NCI-H446 (cell line): ENCODE measurements at regions not wholly inside any gene's neighbourhood (a gene's known extent, or its start where the extent isn't known, plus 50 kb on each side); places are given as distances from the start of the nearest gene placed in this dataset.

Experiments
- DNase-seq, 2 experiments: peaks; one replicate each; lab custom pipeline; 2025; lab: John Stamatoyannopoulos, UW

GRCh38 chr11:23944923-23945322 lies 551.9 kb upstream of the LUZP2 start:
- DNase-seq: no peak

- no peak for DNase-seq
Observed at GRCh38 chr11:23947883-23948282, 549.0 kb upstream of the LUZP2 start.

DNA sequence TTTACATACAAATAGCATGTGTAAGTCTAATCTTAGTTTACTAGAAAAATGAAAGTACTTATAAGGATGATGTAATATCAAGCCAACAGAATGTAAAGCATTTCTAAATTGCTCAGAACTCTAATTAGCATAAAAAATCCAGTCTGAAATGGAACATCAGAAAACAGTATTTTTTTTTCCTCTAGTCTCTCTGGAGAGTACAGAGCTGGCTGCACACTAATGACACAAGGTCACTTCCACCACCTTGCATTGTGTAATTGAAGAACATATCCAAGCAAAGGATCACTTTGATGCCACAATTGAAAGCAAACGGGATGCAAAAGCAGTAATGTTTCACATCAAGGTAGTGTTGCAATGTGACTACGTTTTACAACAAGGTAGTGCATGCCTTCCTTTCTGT lies 548.0 kb upstream of the LUZP2 start:
- DNase-seq: no peak

DNA sequence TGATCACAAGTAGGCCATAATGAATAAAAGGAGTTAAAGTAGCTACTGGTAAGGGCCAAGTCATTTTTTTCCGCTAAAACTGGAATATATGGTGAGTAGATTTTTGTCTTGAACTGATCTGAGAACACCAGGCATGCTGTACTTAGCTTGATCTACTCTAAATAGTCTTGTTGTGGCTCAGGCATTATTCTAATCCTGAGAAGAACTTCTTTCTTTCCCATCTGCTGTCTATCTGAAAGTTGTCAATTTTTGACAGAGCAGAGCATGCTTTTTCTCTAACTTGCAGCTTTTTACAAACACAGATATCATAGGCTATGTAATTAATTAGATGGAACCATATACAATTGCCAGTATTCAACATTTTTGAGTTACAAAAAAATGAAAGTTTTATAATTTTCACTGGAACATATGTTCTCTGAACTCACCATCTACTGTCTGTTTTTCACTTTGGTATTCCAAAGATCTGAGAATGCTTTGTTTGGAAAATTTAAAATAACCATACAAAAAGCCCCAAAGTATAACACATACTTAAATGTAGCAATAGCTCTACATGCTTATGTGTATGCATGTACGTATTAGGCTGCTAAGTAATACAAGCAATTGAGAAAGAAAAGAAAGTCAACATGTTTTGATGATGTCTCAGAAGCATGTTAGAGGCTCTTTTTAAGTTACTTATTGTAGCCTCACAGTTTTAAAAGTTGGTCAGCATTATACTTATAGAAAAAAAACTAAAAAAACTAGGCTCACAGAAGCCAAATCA lies 542.7 kb upstream of the LUZP2 start:
- DNase-seq: no peak

- no peak for DNase-seq
Observed at GRCh38 chr11:23954730-23955129, 542.1 kb upstream of the LUZP2 start.

DNA sequence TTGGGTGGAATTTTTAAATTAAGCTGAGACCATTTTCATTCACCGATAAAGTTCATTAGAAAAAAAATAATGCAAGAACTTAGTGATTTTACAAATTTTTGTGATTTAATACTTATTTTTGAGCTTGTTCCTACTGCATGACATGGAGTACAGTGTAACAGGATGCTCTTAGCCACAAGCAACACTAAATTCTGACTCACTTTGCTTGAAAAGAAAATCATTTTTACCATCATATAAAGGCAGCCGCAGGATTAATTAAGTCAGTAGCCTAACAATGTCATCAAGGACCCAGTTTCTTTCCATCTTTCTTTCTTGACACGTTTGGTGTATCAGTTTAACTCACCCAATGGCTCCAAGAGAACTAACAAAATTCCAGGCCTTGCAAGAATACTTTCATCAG lies 540.3 kb upstream of the LUZP2 start:
- no peak for DNase-seq

DNA sequence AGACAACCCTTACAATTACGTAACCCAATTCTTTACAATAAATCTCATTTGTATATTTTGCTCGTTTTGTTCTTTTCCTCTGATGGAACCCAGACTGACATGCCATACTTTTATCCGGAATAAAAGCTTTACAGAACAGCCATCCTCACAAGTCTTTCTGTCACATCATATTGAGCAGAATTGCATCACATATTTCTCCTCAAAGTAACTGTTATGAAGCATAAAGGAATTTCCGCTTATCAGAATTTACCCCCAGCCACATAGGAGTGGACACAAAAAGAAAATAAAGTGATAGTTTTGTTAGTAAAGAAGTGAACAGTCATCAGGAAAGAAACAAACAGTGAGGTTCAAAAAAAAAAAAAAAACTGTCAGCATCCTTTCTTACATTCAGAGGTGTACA lies 539.5 kb upstream of the LUZP2 start:
- no peak for DNase-seq

DNA sequence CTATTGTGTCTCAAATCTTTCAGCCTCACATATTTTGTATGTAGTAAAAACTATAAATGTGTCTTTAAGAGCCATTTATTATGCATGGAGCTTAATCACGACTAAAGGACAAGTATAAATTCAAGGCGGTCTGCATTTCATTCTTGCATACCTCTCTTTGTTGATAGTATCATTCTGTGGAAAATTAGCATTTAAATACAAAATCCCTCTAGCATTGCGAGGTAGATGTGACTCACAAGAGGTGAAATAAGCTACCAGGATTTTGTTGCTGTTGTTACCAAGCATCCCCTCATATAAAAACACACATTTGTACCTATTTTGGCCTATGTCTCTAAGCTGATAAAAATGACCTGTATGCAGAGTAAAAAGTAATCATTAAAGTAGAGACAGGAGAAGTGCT lies 537.4 kb upstream of the LUZP2 start:
- no peak for DNase-seq

- DNase-seq: no peak
Observed at GRCh38 chr11:23961503-23962338, 535.1 kb upstream of the LUZP2 start.

DNA sequence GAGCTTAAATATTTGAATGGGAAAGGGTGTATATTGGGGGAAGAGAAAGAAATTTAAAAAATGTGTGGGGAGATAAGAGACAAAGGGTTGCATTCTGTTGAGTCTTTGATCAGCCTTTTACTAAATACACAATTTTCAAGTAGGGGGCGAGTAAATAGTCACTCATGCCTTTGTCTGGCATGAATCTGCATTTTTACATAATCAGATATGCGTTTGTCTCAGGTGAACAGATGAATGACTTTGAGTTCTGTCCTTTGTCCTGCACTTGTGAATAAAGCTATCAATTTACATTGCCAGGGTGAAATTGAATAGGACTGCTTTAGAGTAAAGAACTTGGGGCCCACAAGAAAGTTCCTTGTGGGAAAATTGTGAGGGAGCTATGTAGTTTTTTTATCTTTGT lies 523.6 kb upstream of the LUZP2 start:
- no peak for DNase-seq

DNA sequence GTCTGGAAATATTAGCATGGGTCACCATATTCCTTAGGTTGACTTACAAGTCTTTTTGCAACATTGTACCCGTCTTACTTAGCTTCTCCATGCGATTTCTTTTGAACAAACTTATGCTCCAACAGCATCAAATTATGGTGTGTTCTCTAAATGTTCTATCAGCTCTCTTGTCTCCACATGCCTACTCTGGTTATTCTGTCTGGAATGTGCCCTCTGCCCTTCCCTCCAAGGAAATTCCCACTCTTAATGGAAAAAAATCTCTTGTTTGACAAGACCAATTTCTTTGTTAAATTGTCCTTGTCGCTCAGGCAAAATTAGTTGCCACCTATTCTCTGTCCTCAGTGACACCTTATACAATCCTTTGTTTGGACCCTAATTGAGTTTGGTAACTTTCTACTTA lies 522.8 kb upstream of the LUZP2 start:
- DNase-seq: no peak

GRCh38 chr11:23974601-23975000 lies 522.3 kb upstream of the LUZP2 start:
- no peak for DNase-seq

GRCh38 chr11:23976426-23976825 lies 520.4 kb upstream of the LUZP2 start:
- DNase-seq: no peak

DNA sequence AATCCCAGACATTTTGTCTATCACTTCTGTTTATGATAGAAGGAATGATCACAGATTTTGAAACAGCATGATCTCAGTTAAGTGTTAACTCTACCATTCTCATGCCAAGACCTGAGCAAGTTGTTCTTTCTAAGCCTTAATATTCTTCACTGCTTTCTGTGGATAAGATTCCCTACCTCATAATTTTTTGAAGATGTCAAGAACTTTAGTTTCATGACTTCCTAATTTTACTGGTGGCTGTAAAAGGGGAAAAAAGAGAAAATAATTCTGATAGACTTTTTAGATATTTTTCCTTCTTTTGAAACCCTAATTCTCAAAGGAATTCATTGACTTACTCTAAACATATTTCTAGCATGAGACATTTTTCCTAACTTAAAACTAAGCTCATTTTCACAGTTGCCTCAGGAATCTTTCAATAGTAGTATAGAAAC lies 520.0 kb upstream of the LUZP2 start:
- DNase-seq: no peak

GRCh38 chr11:23988381-23989006 lies 508.4 kb upstream of the LUZP2 start:
- no peak for DNase-seq

DNA sequence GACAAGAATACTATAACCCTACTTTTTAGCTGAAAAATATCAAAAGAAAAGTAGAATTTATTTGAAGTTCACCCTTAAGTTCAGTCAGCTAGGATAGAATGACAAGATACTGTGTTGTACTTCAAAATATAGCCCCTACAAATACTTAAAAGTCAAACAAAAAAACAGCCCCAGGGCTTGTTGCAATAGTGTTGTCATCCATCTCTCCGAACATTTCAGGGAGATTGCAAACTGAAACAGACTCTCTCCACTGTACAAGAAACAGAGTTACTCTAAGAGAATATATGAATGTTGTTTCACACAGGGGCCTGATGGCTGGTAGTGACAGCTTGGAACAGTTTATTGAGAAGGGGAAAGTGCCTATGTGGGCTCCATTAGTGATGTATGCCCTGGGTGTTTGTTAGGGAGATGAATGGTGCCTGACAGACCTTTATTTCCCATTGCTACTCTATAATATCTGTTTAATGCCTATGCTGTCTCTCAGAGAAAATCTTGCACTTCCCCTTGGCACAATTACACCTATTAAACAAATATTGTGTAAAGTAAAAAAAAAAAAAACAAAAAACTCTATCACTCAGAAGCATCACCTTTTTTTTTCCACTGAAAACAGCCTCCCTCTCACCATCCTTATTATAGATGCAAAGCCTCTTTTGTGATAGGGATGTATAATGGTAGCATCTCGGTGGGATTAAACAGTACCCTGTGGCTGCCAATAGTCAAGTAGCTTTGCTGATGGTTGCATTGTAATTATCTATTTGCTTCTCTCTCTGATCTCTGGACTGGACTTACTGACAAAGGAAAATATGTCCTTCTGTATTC lies 506.3 kb upstream of the LUZP2 start:
- DNase-seq: no peak

GRCh38 chr11:23991165-23991539 lies 505.7 kb upstream of the LUZP2 start:
- no peak for DNase-seq

DNA sequence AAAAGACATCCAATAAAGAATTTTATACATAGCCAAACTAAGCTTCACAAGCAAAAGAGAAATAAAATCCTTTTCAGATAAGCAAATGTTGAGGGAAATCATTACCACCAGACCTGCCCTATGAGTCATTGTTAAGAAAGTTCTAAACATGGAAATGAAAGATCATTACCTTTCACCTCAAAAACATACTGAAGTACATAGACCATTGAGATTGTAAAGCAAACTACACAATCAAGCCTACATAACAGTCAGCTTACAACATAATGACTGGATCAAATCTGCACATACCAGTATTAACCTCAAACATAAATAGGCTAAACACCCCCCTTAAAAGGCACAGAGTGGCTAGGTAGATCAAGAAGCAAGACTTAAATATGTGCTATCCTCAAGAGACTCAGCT lies 501.0 kb upstream of the LUZP2 start:
- DNase-seq: no peak

GRCh38 chr11:23997356-23997755 lies 499.5 kb upstream of the LUZP2 start:
- DNase-seq: no peak

DNA sequence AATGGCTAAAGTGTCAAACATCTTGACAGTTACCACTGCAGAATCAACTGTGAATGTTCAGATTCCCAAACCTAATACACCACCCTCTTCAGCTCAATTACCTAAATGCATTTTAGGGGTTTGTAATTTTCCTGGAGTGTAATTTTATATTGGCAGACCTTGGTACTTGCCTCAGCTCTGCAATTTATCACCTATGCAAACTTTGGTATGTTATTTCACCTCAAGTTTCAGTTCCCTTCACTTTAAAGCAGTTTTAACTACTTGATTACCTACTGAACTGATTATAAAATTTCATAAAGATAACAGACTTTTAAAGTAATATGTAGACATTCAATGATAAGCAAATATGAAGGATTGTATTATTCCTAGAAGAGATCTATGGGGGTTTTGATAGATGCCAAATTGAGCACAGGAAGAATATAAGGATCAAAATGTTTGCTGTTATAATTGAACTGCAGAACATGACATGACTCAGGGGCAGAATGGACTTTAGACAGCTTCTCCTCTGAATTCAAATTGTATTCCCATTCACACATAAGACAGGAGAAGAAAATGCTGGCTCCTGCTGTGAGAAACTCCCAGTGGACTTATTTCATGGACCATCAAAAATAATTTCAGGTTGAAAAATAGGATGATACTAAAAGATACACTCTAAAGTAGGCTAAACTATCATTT lies 491.5 kb upstream of the LUZP2 start:
- no peak for DNase-seq

DNA sequence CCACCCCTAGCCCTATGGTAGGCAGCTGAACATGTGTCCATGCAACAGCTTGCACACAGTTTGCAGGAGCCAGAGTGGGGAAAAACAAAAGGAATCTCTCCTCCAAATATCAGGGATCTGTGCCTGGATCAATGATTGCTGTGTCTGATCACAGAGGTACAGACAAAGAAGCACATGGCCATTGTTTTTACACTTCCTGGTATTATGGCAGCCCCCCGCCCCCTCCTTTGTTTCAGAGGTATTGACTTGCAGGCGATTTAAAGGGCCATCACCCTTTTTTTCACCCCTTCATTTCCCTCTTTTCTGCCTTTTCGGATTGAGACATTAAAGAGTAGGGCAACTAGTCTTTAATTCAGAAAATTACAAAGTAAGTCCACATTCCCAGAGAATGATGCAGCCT lies 453.0 kb upstream of the LUZP2 start:
- no peak for DNase-seq

DNA sequence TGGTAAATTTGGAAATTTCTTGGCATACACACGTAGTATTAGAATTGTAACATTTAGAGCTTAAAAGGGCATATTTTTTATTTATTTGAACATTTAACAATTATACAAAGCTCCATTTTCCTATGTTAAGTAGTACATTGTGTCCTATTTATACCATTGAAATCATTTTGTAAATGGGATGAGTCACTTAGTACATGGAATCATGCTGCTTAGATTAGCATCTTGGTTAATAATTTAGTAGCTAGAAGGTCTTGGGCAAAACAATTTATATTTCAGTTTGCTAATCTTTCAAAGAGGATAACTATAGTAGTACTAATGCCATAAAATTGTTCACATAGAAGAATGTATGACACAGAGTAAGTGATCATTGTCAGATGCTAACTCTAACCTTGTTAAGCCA lies 450.1 kb upstream of the LUZP2 start:
- no peak for DNase-seq
